ENCODE measurements at regions not wholly inside any gene's neighbourhood (a gene's known extent, or its start where the extent isn't known, plus 50 kb on each side); places are given as distances from the start of the nearest gene placed in this dataset.

DNA sequence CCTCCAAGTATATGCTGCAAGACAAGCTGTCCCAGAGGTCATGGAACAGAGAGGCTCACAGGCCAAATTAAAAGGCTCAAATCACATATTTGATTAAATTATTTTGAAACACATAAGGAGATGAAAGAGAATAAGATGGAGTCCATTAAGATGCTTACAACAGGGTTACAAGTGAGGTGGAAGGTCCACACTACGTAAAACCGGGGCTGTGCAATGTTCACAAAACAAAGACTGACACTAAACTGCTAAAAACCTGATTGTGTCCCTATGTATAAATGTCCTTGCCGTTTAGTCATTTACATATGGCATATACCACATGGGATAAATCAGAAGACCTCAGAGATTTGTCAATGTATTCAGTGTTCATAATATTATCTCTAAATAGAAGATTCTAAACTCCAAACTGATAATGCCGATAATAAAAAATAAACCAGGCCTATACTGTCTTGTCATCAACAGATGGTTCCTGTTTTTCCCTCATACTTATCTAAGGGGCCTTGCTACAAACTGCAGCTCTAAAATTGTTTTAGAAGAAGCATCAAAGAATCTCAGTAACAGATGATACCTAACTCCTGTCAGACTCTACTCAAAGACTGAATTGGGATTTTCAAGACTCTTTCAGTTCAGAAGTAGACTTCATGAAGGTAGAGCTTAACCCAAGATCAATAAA lies 51.8 kb upstream of the RIPOR2 start:
- no peak overlapping the region for H3K27ac ChIP-seq
- H3K4me2 ChIP-seq = no peak overlapping the region
- POLR2A ChIA-PET = no interaction called here
- ATAC-seq = no peak
- TF ChIP-seq JUN (IDR thresholded peaks at IDR 0.05) (no peak), JUNB (IDR thresholded peaks at IDR 0.05) (no peak), CEBPB (IDR thresholded peaks at IDR 0.05) (no peak), PBX3 (IDR thresholded peaks at IDR 0.05) (no peak), CBX2 (IDR thresholded peaks at IDR 0.05; ENCODE audit: borderline replicate concordance, low read depth) (no peak), USF2 (IDR thresholded peaks at IDR 0.05) (no peak), EP300 (IDR thresholded peaks at IDR 0.05) (no peak), MAZ (IDR thresholded peaks at IDR 0.05; ENCODE audit: borderline replicate concordance, low read depth, low read length) (no peak), TFCP2L1 (CRISPR knock-in tag; IDR thresholded peaks at IDR 0.05) (no peak), POLR2A (IDR thresholded peaks at IDR 0.05; ENCODE audit: low read length) (no peak), TP53 (CRISPR knock-in tag; IDR thresholded peaks at IDR 0.05) (no peak), FOXS1 (CRISPR knock-in tag; IDR thresholded peaks at IDR 0.05) (no peak), RCOR1 (IDR thresholded peaks at IDR 0.05; ENCODE audit: low read depth, low read length) (no peak), ESRRA (IDR thresholded peaks at IDR 0.05; ENCODE audit: borderline replicate concordance, low read length) (no peak)
- TF ChIP-seq, protein P1, sequence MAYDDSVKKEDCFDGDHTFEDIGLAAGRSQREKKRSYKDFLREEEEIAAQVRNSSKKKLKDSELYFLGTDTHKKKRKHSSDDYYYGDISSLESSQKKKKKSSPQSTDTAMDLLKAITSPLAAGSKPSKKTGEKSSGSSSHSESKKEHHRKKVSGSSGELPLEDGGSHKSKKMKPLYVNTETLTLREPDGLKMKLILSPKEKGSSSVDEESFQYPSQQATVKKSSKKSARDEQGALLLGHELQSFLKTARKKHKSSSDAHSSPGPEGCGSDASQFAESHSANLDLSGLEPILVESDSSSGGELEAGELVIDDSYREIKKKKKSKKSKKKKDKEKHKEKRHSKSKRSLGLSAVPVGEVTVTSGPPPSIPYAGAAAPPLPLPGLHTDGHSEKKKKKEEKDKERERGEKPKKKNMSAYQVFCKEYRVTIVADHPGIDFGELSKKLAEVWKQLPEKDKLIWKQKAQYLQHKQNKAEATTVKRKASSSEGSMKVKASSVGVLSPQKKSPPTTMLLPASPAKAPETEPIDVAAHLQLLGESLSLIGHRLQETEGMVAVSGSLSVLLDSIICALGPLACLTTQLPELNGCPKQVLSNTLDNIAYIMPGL (CRISPR knock-in tag; IDR thresholded peaks at IDR 0.05; ENCODE audit: borderline replicate concordance) = no peak
- TF ChIP-seq, protein P2, sequence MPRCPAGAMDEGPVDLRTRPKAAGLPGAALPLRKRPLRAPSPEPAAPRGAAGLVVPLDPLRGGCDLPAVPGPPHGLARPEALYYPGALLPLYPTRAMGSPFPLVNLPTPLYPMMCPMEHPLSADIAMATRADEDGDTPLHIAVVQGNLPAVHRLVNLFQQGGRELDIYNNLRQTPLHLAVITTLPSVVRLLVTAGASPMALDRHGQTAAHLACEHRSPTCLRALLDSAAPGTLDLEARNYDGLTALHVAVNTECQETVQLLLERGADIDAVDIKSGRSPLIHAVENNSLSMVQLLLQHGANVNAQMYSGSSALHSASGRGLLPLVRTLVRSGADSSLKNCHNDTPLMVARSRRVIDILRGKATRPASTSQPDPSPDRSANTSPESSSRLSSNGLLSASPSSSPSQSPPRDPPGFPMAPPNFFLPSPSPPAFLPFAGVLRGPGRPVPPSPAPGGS (IDR thresholded peaks at IDR 0.05) = no peak
- H3K9me3 ChIP-seq = 0 out of 3 replicates have a peak, but pooled peaks cover under 1% of the 10 kb centered on the region
- no peak for DNase-seq (ENCODE audit: low read depth in 1 of 2, low spot score in 1 of 2)
- FAIRE-seq = no peak
- CTCF ChIA-PET = interaction anchor here (1.5 kb wide), 1 partner anchor 10 kb away, joined by 3 read pairs; no protein-coding TSS in a partner anchor
- H3K4me3 ChIP-seq = no peak overlapping the region
- 54% methylated on average over 4 of the region's 4 CpGs for WGBS (ENCODE audit: missing lambda C conversion rate)
- no peaks in the 10 kb centered on the region for H3K4me1 ChIP-seq

- FAIRE-seq = no peak
- Histone ChIP-seq H3K9me3 (0 out of 3 replicates have a peak, but pooled peaks cover 3% of the 10 kb centered on the region), H3K4me3 (no peak overlapping the region), H3K4me1 (no peaks in the 10 kb centered on the region), H3K27ac (no peak overlapping the region), H3K4me2 (no peak overlapping the region)
- CTCF ChIA-PET = no interaction called here
- no peak for ATAC-seq
- POLR2A ChIA-PET = no interaction called here
- DNase-seq (ENCODE audit: low read depth in 1 of 2, low spot score in 1 of 2) = no peak
- TF ChIP-seq, protein P3, sequence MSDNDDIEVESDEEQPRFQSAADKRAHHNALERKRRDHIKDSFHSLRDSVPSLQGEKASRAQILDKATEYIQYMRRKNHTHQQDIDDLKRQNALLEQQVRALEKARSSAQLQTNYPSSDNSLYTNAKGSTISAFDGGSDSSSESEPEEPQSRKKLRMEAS (IDR thresholded peaks at IDR 0.05) = no peak
- TF ChIP-seq CTCF (IDR thresholded peaks at IDR 0.05) = no peak
- TF ChIP-seq, protein P1 (CRISPR knock-in tag; IDR thresholded peaks at IDR 0.05; ENCODE audit: borderline replicate concordance) = no peak
- no peak for TF ChIP-seq POLR2A (IDR thresholded peaks at IDR 0.05; ENCODE audit: low read length)
- no peak for TF ChIP-seq HES2 (IDR thresholded peaks at IDR 0.05)
- no peak for TF ChIP-seq EP300 (IDR thresholded peaks at IDR 0.05)
- no peak for TF ChIP-seq HDAC2 (IDR thresholded peaks at IDR 0.05)
- TF ChIP-seq, protein P4, sequence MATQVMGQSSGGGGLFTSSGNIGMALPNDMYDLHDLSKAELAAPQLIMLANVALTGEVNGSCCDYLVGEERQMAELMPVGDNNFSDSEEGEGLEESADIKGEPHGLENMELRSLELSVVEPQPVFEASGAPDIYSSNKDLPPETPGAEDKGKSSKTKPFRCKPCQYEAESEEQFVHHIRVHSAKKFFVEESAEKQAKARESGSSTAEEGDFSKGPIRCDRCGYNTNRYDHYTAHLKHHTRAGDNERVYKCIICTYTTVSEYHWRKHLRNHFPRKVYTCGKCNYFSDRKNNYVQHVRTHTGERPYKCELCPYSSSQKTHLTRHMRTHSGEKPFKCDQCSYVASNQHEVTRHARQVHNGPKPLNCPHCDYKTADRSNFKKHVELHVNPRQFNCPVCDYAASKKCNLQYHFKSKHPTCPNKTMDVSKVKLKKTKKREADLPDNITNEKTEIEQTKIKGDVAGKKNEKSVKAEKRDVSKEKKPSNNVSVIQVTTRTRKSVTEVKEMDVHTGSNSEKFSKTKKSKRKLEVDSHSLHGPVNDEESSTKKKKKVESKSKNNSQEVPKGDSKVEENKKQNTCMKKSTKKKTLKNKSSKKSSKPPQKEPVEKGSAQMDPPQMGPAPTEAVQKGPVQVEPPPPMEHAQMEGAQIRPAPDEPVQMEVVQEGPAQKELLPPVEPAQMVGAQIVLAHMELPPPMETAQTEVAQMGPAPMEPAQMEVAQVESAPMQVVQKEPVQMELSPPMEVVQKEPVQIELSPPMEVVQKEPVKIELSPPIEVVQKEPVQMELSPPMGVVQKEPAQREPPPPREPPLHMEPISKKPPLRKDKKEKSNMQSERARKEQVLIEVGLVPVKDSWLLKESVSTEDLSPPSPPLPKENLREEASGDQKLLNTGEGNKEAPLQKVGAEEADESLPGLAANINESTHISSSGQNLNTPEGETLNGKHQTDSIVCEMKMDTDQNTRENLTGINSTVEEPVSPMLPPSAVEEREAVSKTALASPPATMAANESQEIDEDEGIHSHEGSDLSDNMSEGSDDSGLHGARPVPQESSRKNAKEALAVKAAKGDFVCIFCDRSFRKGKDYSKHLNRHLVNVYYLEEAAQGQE (IDR thresholded peaks at IDR 0.05) = no peak
- no peak for TF ChIP-seq ZNF302 (CRISPR knock-in tag; IDR thresholded peaks at IDR 0.05)
- no peak for TF ChIP-seq PBX3 (IDR thresholded peaks at IDR 0.05)
Measured at GRCh38 chr6:24988562-24988961, 52.8 kb upstream of the RIPOR2 start.
